ENCODE measurements at regions not wholly inside any gene's neighbourhood (a gene's known extent, or its start where the extent isn't known, plus 50 kb on each side); places are given as distances from the start of the nearest gene placed in this dataset.
"Not testable (repeated sequence)": the region's sequence is repeated elsewhere in the genome, so short reads cannot be mapped to it uniquely, and the experiment has no call there.

DNA sequence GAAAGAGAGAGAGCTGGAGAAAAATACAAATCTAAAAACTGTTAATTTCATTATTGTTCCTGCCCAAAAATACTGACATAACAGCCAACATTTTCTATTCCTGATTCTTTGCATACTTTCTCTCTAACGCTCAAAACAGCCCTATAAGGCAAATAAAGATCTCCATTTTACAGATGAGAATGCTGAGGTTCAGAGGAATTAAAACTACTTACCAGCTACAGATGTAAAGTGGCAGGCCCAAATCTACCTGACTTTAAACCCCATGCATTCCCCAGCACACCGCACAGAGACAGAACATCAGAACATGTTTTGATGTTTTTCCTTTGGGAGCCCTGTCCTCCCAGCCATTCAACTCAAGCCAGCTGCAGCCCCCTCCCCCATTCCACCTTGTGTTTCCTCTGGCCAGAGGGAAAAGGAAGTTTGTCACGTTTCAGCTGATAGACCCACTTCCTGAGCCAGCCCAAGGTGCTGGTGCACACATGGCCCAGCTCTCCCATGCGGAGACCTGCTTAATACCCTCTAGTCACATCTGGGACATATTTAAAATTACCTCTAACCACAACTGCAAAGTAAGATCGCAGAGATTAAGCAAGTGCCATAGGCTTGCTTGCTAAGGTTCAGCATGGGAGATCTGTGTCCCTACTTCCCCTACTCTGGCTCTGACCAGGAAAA lies 133.1 kb upstream of the NFIA start:
- DNase-seq: no peak

DNA sequence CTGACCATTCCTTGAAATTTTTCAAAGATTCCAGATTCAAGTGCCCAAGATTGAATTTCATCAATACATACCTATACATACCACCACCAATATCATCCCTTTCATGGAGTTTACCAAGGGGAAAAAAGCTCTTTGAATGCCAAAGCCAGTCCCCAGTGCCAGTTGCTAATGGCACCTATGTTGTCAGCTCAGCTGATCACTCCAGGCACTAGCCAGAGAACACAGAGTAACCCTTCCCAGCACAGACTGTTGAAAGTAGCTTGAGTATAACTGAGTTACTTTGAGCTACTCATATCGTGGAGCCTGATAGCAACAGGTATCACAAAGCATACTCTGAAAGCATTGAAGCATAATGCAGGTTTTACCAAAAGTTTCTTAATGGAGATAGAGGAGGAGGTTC lies 133.9 kb upstream of the NFIA start:
- no peak for DNase-seq

GRCh38 chr1:60947367-60947766 lies 135.0 kb upstream of the NFIA start:
- DNase-seq: no peak

- no peak for DNase-seq
Observed at GRCh38 chr1:60942896-60943638, 139.3 kb upstream of the NFIA start.

DNA sequence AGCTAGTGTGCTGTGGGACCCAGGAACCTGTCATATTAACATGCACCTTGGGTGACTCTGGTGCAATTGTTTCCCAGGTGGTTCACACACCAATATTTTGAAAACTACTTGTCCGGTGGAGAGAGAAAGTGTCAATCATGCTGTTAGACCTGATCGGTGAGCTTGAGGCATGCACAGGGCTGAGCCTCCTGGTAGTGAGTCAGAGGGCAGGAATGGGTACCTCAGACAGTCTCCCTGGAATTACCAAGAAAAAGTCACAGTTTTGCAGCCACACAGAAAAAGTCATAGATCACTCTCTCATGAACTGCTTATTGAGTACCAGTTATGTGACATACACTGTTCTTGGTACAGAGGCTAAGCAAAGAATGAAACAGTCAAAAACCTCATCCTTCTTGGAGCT lies 140.1 kb upstream of the NFIA start:
- DNase-seq: no peak

GRCh38 chr1:60940685-60941084 lies 141.7 kb upstream of the NFIA start:
- not testable (repeated sequence) for DNase-seq

DNA sequence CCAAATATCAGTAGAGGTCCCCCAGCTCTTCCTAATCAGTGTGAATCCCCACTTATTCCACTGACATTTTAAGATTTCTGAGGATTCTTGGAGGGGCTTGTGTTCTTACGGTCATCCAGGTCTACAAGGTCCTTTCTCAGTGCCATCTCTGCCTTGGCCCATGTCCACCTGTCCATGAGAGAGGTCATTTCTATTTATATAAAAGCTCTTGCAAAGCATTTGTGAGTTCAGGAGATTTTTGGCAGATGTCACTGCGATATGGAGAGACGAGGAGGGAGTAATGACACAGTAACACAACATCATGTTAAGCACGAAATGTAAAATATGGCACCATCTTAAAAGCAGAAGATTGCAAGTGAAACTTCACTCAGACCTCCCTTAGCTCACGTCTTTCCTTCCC lies 144.6 kb upstream of the NFIA start:
- no peak for DNase-seq

GRCh38 chr1:60936591-60937342 lies 145.6 kb upstream of the NFIA start:
- no peak for DNase-seq

- no peak for DNase-seq
Observed at GRCh38 chr1:60936163-60936562, 146.2 kb upstream of the NFIA start.

- no peak for DNase-seq
Observed at GRCh38 chr1:60935599-60936110, 146.7 kb upstream of the NFIA start.

- DNase-seq: no peak
Observed at GRCh38 chr1:60930130-60930529, 152.2 kb upstream of the NFIA start.

GRCh38 chr1:60924964-60925798 lies 157.2 kb upstream of the NFIA start:
- DNase-seq: no peak

- DNase-seq: no peak
Observed at GRCh38 chr1:60924165-60924564, 158.2 kb upstream of the NFIA start.

DNA sequence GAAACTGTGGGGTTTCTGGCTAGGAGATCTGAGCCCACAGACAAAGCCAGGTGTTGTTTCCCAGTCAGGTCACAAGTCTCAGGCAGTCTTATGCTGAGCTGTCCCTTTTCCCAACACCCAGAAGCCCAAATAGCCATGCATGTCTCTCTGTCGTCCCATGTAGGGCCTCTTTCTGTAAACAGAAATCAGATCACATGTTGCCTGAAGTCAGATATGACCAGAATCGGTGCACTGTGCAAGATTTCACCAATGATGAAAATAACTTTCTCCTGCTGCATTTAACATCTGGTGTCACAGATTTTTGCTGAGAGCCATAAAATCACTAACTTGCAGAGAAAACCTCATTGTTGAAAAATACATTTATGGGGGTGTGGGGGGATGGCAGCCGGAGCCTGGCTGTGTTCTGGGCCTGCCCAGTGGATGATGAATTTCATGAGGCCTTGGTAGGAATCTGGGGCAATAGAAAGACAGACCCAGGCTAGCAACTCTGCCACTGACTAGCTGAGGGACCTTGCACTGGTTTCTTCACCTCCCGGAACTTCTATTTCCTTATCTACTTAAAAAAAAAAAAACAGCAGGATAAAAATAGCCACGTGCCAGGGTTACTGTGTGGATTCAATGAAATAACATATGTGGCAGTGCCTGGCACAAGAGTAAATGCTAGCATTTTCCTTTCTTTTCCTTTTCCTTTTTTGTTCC lies 158.8 kb upstream of the NFIA start:
- no peak for DNase-seq

DNA sequence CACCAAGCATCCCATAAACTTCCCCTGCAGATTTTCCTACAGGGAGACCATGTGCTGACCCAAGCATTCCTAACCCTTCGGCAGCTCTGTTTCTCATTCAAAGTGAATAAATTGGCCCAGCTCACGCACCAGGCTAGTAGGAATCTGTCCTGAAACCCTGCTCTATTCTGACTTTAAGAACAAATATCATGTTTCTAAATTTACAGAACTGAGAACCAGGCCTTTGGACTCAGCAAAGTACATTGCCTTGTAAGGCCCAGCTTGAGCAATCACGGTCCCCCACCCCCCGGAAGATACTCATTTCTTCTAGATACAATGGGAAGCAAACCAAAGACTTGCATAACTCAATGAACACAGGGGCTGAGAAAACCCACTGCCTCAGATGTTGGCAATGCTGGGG lies 160.1 kb upstream of the NFIA start:
- no peak for DNase-seq

GRCh38 chr1:60921175-60921574 lies 161.2 kb upstream of the NFIA start:
- DNase-seq: no peak

DNA sequence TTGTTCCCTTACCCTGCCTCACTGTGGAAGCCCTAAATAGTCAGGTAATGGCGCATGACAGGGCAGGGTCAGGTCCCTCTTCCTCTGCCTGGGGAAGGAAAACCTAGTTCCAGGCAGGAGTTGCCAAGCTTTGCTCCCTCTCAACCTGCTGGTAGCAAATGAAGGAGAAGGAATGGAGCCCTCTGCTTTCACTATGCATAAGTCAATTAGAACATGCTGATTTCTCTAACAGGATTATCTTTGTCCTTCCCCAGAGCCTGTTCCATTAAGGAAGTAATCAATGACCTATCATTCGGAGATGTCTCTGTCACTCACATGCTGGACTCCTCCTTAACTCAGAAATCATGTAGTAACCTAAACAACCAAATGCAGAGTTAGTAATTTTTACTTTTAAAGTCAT lies 161.8 kb upstream of the NFIA start:
- no peak for DNase-seq

GRCh38 chr1:60918867-60919266 lies 163.5 kb upstream of the NFIA start:
- DNase-seq: no peak

DNA sequence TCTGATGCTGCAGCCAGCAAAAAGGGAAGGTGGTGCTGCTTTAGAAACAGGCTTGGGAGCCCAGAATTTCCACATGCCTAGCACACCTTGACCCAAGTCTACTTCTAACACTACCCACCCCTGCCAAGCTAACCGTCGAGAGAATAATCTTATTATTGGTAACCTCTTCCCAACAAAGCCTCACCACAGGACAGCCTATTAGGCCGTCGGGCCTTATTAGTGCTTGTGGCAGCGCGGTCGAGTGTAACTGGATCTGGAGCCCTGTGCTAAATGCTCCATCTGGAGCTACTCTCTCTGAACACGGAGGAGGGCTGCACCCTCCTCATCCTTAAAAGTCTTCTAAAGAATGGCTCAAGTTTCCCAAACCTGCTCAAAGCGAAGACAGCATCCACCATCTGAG lies 165.5 kb upstream of the NFIA start:
- DNase-seq: no peak

DNA sequence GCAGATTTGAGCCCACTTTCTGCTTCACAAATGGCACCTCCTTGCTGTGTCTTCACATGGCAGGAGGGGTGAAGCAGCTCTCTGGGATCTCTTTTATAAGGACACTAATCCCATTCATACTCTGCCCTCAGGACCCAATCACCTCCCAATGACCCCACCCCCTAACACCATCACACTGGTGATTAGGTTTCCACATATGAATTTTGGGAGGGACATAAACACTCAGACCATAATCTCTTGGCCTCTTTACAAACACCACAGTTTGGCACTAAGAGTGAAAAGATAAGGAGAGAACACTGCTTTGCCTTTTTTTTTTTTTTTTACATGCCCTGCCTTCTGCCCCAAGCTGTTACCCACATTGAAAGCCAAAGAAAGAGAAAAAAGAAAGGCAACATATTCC lies 166.2 kb upstream of the NFIA start:
- DNase-seq: no peak

GRCh38 chr1:60915441-60915840 lies 166.9 kb upstream of the NFIA start:
- no peak for DNase-seq

DNA sequence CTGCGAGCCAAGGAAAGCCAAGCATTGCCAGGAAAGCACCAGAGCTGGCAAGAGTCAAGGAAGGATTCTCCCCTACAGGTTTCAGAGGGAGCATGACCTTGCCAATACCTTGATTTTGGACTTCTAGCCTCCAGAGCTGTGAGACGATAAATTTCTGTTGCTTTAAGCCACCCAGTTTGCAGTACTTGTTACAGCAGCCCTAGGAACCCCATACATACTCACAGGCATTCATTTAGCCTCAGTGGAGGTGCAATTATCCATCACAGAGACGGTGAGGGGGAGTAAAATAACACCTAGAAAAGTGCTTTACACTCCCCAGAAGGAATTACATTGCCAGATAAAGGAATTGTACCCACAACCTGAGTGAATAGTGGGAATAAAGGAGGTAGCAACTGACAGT lies 167.4 kb upstream of the NFIA start:
- no peak for DNase-seq
